ENCODE measurements at regions not wholly inside any gene's neighbourhood (a gene's known extent, or its start where the extent isn't known, plus 50 kb on each side); places are given as distances from the start of the nearest gene placed in this dataset.

DNA sequence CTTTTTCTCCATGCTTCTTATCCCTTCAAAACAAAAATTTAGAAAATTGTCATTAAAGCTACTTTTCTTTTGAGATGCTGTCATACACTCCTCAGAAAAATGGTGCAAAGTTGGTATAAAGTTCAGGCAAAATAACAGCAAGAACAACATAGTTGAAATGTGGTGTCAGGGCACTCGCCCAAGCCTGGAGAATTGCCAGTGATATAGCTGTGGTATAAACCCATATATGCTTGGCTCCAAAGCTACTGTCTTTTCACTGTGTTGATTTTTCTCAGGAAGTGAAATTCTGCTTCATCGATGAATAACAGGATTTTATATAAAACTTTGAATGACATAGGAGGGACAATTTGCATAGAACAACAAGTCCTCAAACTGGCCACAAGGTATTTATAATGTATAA, 2532.9 kb downstream of the PCDH9 start:
- no peak for TF ChIP-seq EP300 (IDR thresholded peaks at IDR 0.05; ENCODE audit: borderline replicate concordance)
- TF ChIP-seq, protein P1, sequence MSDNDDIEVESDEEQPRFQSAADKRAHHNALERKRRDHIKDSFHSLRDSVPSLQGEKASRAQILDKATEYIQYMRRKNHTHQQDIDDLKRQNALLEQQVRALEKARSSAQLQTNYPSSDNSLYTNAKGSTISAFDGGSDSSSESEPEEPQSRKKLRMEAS (IDR thresholded peaks at IDR 0.05) = no peak
- TF ChIP-seq, protein P2, sequence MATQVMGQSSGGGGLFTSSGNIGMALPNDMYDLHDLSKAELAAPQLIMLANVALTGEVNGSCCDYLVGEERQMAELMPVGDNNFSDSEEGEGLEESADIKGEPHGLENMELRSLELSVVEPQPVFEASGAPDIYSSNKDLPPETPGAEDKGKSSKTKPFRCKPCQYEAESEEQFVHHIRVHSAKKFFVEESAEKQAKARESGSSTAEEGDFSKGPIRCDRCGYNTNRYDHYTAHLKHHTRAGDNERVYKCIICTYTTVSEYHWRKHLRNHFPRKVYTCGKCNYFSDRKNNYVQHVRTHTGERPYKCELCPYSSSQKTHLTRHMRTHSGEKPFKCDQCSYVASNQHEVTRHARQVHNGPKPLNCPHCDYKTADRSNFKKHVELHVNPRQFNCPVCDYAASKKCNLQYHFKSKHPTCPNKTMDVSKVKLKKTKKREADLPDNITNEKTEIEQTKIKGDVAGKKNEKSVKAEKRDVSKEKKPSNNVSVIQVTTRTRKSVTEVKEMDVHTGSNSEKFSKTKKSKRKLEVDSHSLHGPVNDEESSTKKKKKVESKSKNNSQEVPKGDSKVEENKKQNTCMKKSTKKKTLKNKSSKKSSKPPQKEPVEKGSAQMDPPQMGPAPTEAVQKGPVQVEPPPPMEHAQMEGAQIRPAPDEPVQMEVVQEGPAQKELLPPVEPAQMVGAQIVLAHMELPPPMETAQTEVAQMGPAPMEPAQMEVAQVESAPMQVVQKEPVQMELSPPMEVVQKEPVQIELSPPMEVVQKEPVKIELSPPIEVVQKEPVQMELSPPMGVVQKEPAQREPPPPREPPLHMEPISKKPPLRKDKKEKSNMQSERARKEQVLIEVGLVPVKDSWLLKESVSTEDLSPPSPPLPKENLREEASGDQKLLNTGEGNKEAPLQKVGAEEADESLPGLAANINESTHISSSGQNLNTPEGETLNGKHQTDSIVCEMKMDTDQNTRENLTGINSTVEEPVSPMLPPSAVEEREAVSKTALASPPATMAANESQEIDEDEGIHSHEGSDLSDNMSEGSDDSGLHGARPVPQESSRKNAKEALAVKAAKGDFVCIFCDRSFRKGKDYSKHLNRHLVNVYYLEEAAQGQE (IDR thresholded peaks at IDR 0.05; ENCODE audit: low read depth) = no peak
- no peak for TF ChIP-seq CEBPB (IDR thresholded peaks at IDR 0.05)
